ENCODE measurements at regions not wholly inside any gene's neighbourhood (a gene's known extent, or its start where the extent isn't known, plus 50 kb on each side); places are given as distances from the start of the nearest gene placed in this dataset.

- no peak for DNase-seq (ENCODE audit: low spot score)
Observed at GRCh38 chr5:7016999-7017747, 303.9 kb downstream of the TENT4A start.

- DNase-seq (ENCODE audit: low spot score), result no peak
Observed at GRCh38 chr5:7018198-7018597, 305.0 kb downstream of the TENT4A start.

GRCh38 chr5:7018601-7019000 is 305.4 kb downstream of the TENT4A start:
- no peak for DNase-seq (ENCODE audit: low spot score)

- no peak for DNase-seq (ENCODE audit: low spot score)
Observed at GRCh38 chr5:7036192-7036835, 323.1 kb downstream of the TENT4A start.

- DNase-seq (ENCODE audit: low spot score), result no peak
Observed at GRCh38 chr5:7039074-7039473, 325.8 kb downstream of the TENT4A start.

- DNase-seq (ENCODE audit: low spot score), result no peak
Observed at GRCh38 chr5:7040111-7040510, 326.9 kb downstream of the TENT4A start.

GRCh38 chr5:7043797-7044196 is 330.6 kb downstream of the TENT4A start:
- no peak for DNase-seq (ENCODE audit: low spot score)

- no peak for DNase-seq (ENCODE audit: low spot score)
Observed at GRCh38 chr5:7047511-7048261, 334.5 kb downstream of the TENT4A start.

- no peak for DNase-seq (ENCODE audit: low spot score)
Observed at GRCh38 chr5:7050986-7051385, 337.8 kb downstream of the TENT4A start.

GRCh38 chr5:7053125-7053524 is 339.9 kb downstream of the TENT4A start:
- DNase-seq (ENCODE audit: low spot score), result no peak

- no peak for DNase-seq (ENCODE audit: low spot score)
Observed at GRCh38 chr5:7053528-7054209, 340.4 kb downstream of the TENT4A start.

GRCh38 chr5:7066471-7067235 is 329.3 kb upstream of the ADCY2 start:
- no peak for DNase-seq (ENCODE audit: low spot score)

GRCh38 chr5:7068156-7068555 is 327.8 kb upstream of the ADCY2 start:
- DNase-seq (ENCODE audit: low spot score), result no peak

- DNase-seq (ENCODE audit: low spot score), result no peak
Observed at GRCh38 chr5:7068899-7069298, 327.0 kb upstream of the ADCY2 start.

- DNase-seq (ENCODE audit: low spot score), result no peak
Observed at GRCh38 chr5:7072188-7072587, 323.8 kb upstream of the ADCY2 start.

GRCh38 chr5:7073666-7074065 is 322.3 kb upstream of the ADCY2 start:
- no peak for DNase-seq (ENCODE audit: low spot score)

GRCh38 chr5:7074176-7074575 is 321.8 kb upstream of the ADCY2 start:
- no peak for DNase-seq (ENCODE audit: low spot score)

GRCh38 chr5:7075470-7075869 is 320.5 kb upstream of the ADCY2 start:
- DNase-seq (ENCODE audit: low spot score), result no peak

GRCh38 chr5:7078101-7078500 is 317.8 kb upstream of the ADCY2 start:
- DNase-seq (ENCODE audit: low spot score), result no peak

- DNase-seq (ENCODE audit: low spot score), result no peak
Observed at GRCh38 chr5:7078901-7079300, 317.0 kb upstream of the ADCY2 start.

GRCh38 chr5:7080501-7080900 is 315.4 kb upstream of the ADCY2 start:
- no peak for DNase-seq (ENCODE audit: low spot score)
